ENCODE measurements at regions not wholly inside any gene's neighbourhood (a gene's known extent, or its start where the extent isn't known, plus 50 kb on each side); places are given as distances from the start of the nearest gene placed in this dataset.

- Histone ChIP-seq H3K4me1 (no peaks in the 10 kb centered on the region), H3K27ac (replicated peaks) (no peak overlapping the region), H3K4me3 (no peak overlapping the region), H3K27me3 (ENCODE audit: low read depth) (no peaks in the 10 kb centered on the region), H3K36me3 (no peaks in the 10 kb centered on the region), H3K9me3 (replicated peaks) (no peaks in the 10 kb centered on the region)
- intact Hi-C loops (cut with micrococcal nuclease): no loop called here
- no peak for TF ChIP-seq CTCF (IDR thresholded peaks at IDR 0.05; ENCODE audit: borderline replicate concordance)
- DNase-seq: no peak
Measured at GRCh38 chr2:128540670-128541069, 222.0 kb upstream of the HS6ST1 start.

- no peak for DNase-seq
- Histone ChIP-seq H3K4me1 (no peaks in the 10 kb centered on the region), H3K4me3 (no peak overlapping the region), H3K36me3 (no peaks in the 10 kb centered on the region), H3K9me3 (replicated peaks) (no peaks in the 10 kb centered on the region), H3K27ac (replicated peaks) (no peak overlapping the region), H3K27me3 (ENCODE audit: low read depth) (no peaks in the 10 kb centered on the region)
- intact Hi-C loops (cut with micrococcal nuclease): no loop called here
- no peak for TF ChIP-seq CTCF (IDR thresholded peaks at IDR 0.05; ENCODE audit: borderline replicate concordance)
Measured at GRCh38 chr2:128541448-128541847, 222.8 kb upstream of the HS6ST1 start.

DNA sequence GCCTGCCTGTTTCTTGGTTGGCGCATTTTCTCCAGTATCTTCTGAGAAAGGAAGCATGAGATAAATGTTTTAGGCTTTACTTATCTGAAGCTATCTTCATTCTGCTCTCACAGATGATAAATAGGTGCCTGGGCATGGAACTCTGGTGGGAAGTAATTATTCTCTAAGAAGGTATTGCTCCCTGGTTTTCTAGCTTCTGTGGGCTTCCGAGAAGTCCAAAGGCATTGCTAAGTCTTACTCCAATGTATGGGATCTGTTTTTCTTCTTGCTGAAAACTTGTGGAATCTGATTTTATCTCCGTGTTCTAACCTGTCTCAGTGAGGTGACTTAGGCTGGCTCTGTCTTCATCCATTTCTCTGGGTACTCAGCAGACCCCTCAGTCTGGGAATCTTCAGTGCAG, 224.4 kb upstream of the HS6ST1 start:
- intact Hi-C loops (cut with micrococcal nuclease): no loop called here
- DNase-seq: no peak
- TF ChIP-seq CTCF (IDR thresholded peaks at IDR 0.05; ENCODE audit: borderline replicate concordance): no peak

DNA sequence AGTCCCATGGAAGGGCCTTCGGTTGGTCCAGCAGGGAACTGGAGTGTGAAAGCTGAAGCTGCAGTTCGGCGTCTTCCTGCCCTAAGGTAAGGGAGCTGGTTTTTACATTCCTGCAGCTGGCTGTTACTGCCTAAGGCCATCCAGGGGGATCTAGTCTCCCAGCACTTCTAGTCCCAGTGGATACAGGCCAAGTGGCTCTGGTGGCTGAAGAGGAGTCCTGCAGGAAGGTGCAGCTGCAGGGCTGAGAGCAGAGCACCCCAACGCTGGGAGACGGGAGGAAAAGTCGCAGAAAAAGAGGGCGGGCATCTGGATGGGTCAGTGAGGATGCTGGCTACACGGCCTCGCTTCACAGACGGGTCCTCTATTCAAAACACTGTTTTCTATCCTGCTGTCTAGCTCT, 225.0 kb upstream of the HS6ST1 start:
- no peak overlapping the region for H3K4me3 ChIP-seq
- H3K9me3 ChIP-seq (replicated peaks): no peaks in the 10 kb centered on the region
- no peak overlapping the region for H3K27ac ChIP-seq (replicated peaks)
- no peaks in the 10 kb centered on the region for H3K4me1 ChIP-seq
- TF ChIP-seq CTCF (IDR thresholded peaks at IDR 0.05; ENCODE audit: borderline replicate concordance): no peak
- no peaks in the 10 kb centered on the region for H3K27me3 ChIP-seq (ENCODE audit: low read depth)
- intact Hi-C loops (cut with micrococcal nuclease): no loop called here
- no peak for DNase-seq
- H3K36me3 ChIP-seq: no peaks in the 10 kb centered on the region

More for the DNA sequence above, 224.4 kb upstream of the HS6ST1 start:
- Histone ChIP-seq H3K4me3 (no peak overlapping the region), H3K36me3 (no peaks in the 10 kb centered on the region), H3K4me1 (no peaks in the 10 kb centered on the region), H3K9me3 (replicated peaks) (no peaks in the 10 kb centered on the region), H3K27me3 (ENCODE audit: low read depth) (no peaks in the 10 kb centered on the region), H3K27ac (replicated peaks) (no peak overlapping the region)

- intact Hi-C loops (cut with micrococcal nuclease): no loop called here
- no peak for TF ChIP-seq CTCF (IDR thresholded peaks at IDR 0.05; ENCODE audit: borderline replicate concordance)
- DNase-seq: no peak
- no peaks in the 10 kb centered on the region for H3K27me3 ChIP-seq (ENCODE audit: low read depth)
- H3K4me3 ChIP-seq: no peak overlapping the region
- H3K9me3 ChIP-seq (replicated peaks): no peaks in the 10 kb centered on the region
- no peaks in the 10 kb centered on the region for H3K36me3 ChIP-seq
- H3K27ac ChIP-seq (replicated peaks): no peak overlapping the region
- no peaks in the 10 kb centered on the region for H3K4me1 ChIP-seq
Measured at GRCh38 chr2:128544321-128545037, 225.8 kb upstream of the HS6ST1 start.

Measured in left ventricle myocardium inferior (tissue), 1 donor.